Large intestine (tissue), 3 donors: ENCODE measurements at regions not wholly inside any gene's neighbourhood (a gene's known extent, or its start where the extent isn't known, plus 50 kb on each side); places are given as distances from the start of the nearest gene placed in this dataset.

ENCODE experiments used
- DNase-seq, 2 donors: peaks; one replicate each; pipeline versions ENCODE4 v3.0.0 to v3.0.0-alpha.2; 2013
- H3K27ac ChIP-seq: one replicate; pipeline ENCODE4 v1.5.1; 2013; ENCODE audit warnings: low read length
- H3K27me3 ChIP-seq: 2 replicates; pipeline ENCODE4 v1.6.1; 2013; ENCODE audit warnings: low read length; ENCODE audit not compliant: control insufficient read depth, insufficient read depth
- H3K36me3 ChIP-seq: 2 replicates; pipeline ENCODE4 v1.6.1; 2013; ENCODE audit warnings: low read length; ENCODE audit not compliant: control insufficient read depth, insufficient read depth
- H3K4me1 ChIP-seq: one replicate; pipeline ENCODE4 v1.6.1; 2013; ENCODE audit warnings: low read length; ENCODE audit not compliant: control insufficient read depth, insufficient read depth
- H3K4me3 ChIP-seq: one replicate; pipeline ENCODE4 v1.5.1; 2013; ENCODE audit warnings: low read length
- H3K9me3 ChIP-seq: one replicate; pipeline ENCODE4 v1.6.1; 2013; ENCODE audit warnings: mild to moderate bottlenecking, low read depth, low read length, moderate library complexity; ENCODE audit not compliant: control insufficient read depth
- WGBS: methylation state at CpG from one replicate; pipeline ENCODE4 v1.1.5; 2013; ENCODE audit warnings: low lambda C conversion rate; ENCODE audit not compliant: insufficient coverage; 5-methylcytosine and 5-hydroxymethylcytosine counted together

GRCh38 chr4:125505621-125506020 lies 190.9 kb downstream of the FAT4 start:
- H3K36me3 ChIP-seq, result no peaks in the 10 kb centered on the region
- no peaks in the 10 kb centered on the region for H3K4me1 ChIP-seq
- H3K4me3 ChIP-seq, result no peak overlapping the region
- WGBS, result 80% methylated on average over 1 of the region's 4 CpGs
- no peak overlapping the region for H3K27ac ChIP-seq
- no peaks in the 10 kb centered on the region for H3K9me3 ChIP-seq
- no peak for DNase-seq
- H3K27me3 ChIP-seq, result no peaks in the 10 kb centered on the region

- no peaks in the 10 kb centered on the region for H3K4me1 ChIP-seq
- H3K27me3 ChIP-seq, result no peaks in the 10 kb centered on the region
- H3K36me3 ChIP-seq, result no peaks in the 10 kb centered on the region
- no peak for DNase-seq
- H3K27ac ChIP-seq, result no peak overlapping the region
- H3K9me3 ChIP-seq, result no peaks in the 10 kb centered on the region
- no peak overlapping the region for H3K4me3 ChIP-seq
These were observed 192.4 kb downstream of the FAT4 start for GRCh38 chr4:125507141-125507540.

DNA sequence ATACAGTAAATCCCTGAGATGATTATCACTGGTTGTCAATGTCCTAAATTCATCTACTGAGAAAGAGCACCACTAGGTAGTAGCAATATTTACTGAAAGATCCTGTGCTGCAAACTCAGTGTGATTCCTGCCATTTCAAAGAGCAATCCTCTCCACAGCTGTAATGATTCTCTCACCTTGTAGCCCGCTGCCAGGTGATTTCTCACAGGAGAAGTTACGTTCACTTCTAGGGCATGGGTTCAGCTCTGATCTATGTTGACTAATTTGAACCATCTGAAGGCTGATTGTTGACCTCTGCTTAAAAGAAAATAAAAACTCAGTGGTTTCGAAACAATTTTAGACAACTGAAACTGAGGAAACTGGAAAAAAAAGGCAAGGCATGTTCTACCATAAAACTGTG lies 197.0 kb downstream of the FAT4 start:
- Histone ChIP-seq H3K36me3 (no peaks in the 10 kb centered on the region), H3K4me3 (no peak overlapping the region), H3K27ac (no peak overlapping the region), H3K4me1 (no peaks in the 10 kb centered on the region), H3K27me3 (no peaks in the 10 kb centered on the region), H3K9me3 (no peaks in the 10 kb centered on the region)
- no CpG with 5 or more reads among the region's 3 CpGs for WGBS
- no peak for DNase-seq

DNA sequence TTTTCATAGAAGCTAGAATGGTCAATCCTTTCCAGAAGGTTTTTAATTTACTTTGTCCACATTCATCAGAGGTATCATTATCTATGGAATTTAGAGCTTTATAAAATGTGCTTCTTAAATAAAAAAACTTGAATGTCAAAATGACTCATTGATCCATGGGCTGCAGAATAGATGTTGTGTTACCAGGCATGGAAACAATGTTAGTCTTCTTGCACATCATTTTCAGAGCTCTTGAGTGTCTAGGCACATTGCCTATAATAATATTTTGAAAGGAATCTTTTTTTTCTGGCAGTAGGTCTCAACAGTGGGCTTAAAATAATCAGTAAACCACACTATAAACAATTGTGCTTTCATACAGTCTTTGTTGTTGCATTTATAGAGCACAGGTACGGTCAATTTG lies 200.3 kb downstream of the FAT4 start:
- DNase-seq, result no peak
- Histone ChIP-seq H3K4me3 (no peak overlapping the region), H3K27me3 (no peaks in the 10 kb centered on the region), H3K4me1 (peaks cover 4% of the 10 kb centered on the region), H3K36me3 (no peaks in the 10 kb centered on the region), H3K9me3 (no peaks in the 10 kb centered on the region), H3K27ac (no peak overlapping the region)
- WGBS, result 100% methylated on average over 1 of the region's 1 CpG

GRCh38 chr4:125517831-125518230 lies 203.1 kb downstream of the FAT4 start:
- H3K9me3 ChIP-seq, result no peaks in the 10 kb centered on the region
- H3K36me3 ChIP-seq, result no peaks in the 10 kb centered on the region
- H3K27me3 ChIP-seq, result no peaks in the 10 kb centered on the region
- H3K4me3 ChIP-seq, result no peak overlapping the region
- no peak for DNase-seq
- H3K4me1 ChIP-seq, result peaks cover 5% of the 10 kb centered on the region
- no peak overlapping the region for H3K27ac ChIP-seq
- WGBS, result 84% methylated on average over 2 of the region's 2 CpGs

DNA sequence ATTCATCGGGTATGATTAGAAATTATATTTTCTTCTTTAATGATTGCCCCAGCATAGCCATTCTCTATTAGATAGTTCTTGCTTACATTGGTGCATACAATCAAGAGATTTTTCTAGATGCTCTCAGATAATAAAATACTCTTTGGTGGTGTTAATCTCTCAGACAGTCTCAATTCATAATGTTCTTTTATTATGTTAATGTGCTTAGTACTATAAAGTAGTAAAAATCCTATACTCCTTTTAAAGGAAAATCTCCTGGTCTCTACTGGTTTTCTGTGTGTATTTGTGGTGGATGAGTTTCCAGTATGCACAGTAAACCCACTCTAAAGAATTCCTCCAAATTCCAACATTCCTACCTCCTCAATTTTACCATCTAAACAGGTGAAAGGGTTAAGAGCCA lies 203.5 kb downstream of the FAT4 start:
- DNase-seq, result no peak
- Histone ChIP-seq H3K4me3 (no peak overlapping the region), H3K27ac (no peak overlapping the region), H3K36me3 (no peaks in the 10 kb centered on the region), H3K4me1 (peaks cover 5% of the 10 kb centered on the region), H3K9me3 (no peaks in the 10 kb centered on the region), H3K27me3 (no peaks in the 10 kb centered on the region)
- WGBS, result 100% methylated on average over 1 of the region's 1 CpG

- peaks cover 5% of the 10 kb centered on the region for H3K4me1 ChIP-seq
- DNase-seq, result peak; percentile 54 to 79
- peak overlapping the region; percentile 25 for H3K4me3 ChIP-seq
- peak overlapping the region; percentile 63 for H3K27ac ChIP-seq
- no peaks in the 10 kb centered on the region for H3K27me3 ChIP-seq
- no peaks in the 10 kb centered on the region for H3K9me3 ChIP-seq
- no peaks in the 10 kb centered on the region for H3K36me3 ChIP-seq
- 40% methylated on average over 3 of the region's 6 CpGs for WGBS
These were observed 204.8 kb downstream of the FAT4 start for GRCh38 chr4:125519371-125520146.

- Histone ChIP-seq H3K9me3 (no peaks in the 10 kb centered on the region), H3K27me3 (no peaks in the 10 kb centered on the region), H3K36me3 (no peaks in the 10 kb centered on the region), H3K27ac (peak overlapping the region; percentile 55), H3K4me3 (no peak overlapping the region), H3K4me1 (peaks cover 5% of the 10 kb centered on the region)
- 65% methylated on average over 2 of the region's 5 CpGs for WGBS
- DNase-seq, result peak in 1 of 2 donors; percentile 38
These were observed 205.7 kb downstream of the FAT4 start for GRCh38 chr4:125520258-125520990.

DNA sequence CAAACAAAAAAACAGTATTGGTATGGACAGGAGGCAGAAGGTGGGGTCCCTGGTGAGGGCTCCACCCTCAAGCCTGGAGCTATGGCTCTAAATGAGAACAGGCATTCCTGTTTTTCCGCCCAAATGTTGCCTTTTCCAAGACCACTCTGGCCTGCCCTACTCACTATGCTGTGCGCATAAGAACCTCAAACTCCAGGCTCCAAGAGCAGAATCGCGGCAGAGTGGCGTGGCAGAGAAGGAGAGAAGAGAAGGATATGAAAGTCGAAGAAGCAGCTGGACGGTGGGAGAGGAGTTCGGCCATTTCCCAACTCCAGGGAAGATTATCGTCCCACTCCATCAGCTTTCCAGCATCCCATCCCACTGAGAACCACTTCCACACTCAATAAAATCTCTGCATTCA lies 207.8 kb downstream of the FAT4 start:
- DNase-seq, result no peak
- Histone ChIP-seq H3K9me3 (no peaks in the 10 kb centered on the region), H3K36me3 (no peaks in the 10 kb centered on the region), H3K4me3 (no peak overlapping the region), H3K27me3 (no peaks in the 10 kb centered on the region), H3K4me1 (peaks cover 5% of the 10 kb centered on the region), H3K27ac (no peak overlapping the region)
- no CpG with 5 or more reads among the region's 9 CpGs for WGBS

GRCh38 chr4:125522992-125523391 lies 208.2 kb downstream of the FAT4 start:
- Histone ChIP-seq H3K27me3 (no peaks in the 10 kb centered on the region), H3K36me3 (no peaks in the 10 kb centered on the region), H3K27ac (no peak overlapping the region), H3K9me3 (no peaks in the 10 kb centered on the region), H3K4me3 (no peak overlapping the region), H3K4me1 (peaks cover 5% of the 10 kb centered on the region)
- DNase-seq, result no peak
- WGBS, result no CpG with 5 or more reads among the region's 10 CpGs

- Histone ChIP-seq H3K27me3 (no peaks in the 10 kb centered on the region), H3K36me3 (no peaks in the 10 kb centered on the region), H3K9me3 (no peaks in the 10 kb centered on the region), H3K27ac (no peak overlapping the region), H3K4me1 (no peaks in the 10 kb centered on the region), H3K4me3 (no peak overlapping the region)
- DNase-seq, result no peak
- WGBS, result 69% methylated on average over 2 of the region's 2 CpGs
These were observed 211.7 kb downstream of the FAT4 start for GRCh38 chr4:125526420-125526819.
